AG04449 (cell line): ENCODE measurements at regions not wholly inside any gene's neighbourhood (a gene's known extent, or its start where the extent isn't known, plus 50 kb on each side); places are given as distances from the start of the nearest gene placed in this dataset.

ENCODE experiments used
- CTCF ChIA-PET: fragments of 350-600 bp; formaldehyde crosslinking; extraction: SDS; loops from one replicate; lab custom pipeline; 2021; ENCODE audit warnings: antibody characterized with exemption; lab: Yijun Ruan, JAX
- POLR2A ChIA-PET: fragments of 400-600, 350-600 bp; formaldehyde crosslinking; extraction: SDS; loops from one replicate; lab custom pipeline; 2020; ENCODE audit warnings: antibody characterized with exemption, inconsistent platforms; lab: Yijun Ruan, JAX
- DNase-seq: peaks from one replicate; pipeline ENCODE4 v3.0.0-alpha.2; 2010; ENCODE audit warnings: low read depth, low spot score
- H3K4me3 ChIP-seq: 2 replicates; pipeline ENCODE4 v1.5.1; 2011; ENCODE audit warnings: low read depth, mild to moderate bottlenecking, control low read depth, low read length
- CTCF ChIP-seq: IDR thresholded peaks from one replicate; pipeline ENCODE4 v1.5.1; 2011; ENCODE audit warnings: mild to moderate bottlenecking, moderate library complexity, low read length, control low read depth, inconsistent platforms; ENCODE audit not compliant: insufficient read depth; ENCODE audit errors: missing control alignments

GRCh38 chr10:89924261-89924660, 222.9 kb downstream of the KIF20B start:
- ChIA-PET POLR2A (no interaction called here), CTCF (no interaction called here)
- no peak overlapping the region for H3K4me3 ChIP-seq
- no peak for TF ChIP-seq CTCF
- DNase-seq: no peak

GRCh38 chr10:89926736-89927135, 225.3 kb downstream of the KIF20B start:
- CTCF ChIA-PET: no interaction called here
- no peak for TF ChIP-seq CTCF
- H3K4me3 ChIP-seq: no peak overlapping the region
- DNase-seq: no peak
- POLR2A ChIA-PET: no interaction called here

GRCh38 chr10:89929282-89930026, 228.1 kb downstream of the KIF20B start:
- no peak overlapping the region for H3K4me3 ChIP-seq
- no peak for TF ChIP-seq CTCF
- CTCF ChIA-PET: no interaction called here
- POLR2A ChIA-PET: no interaction called here
- no peak for DNase-seq

GRCh38 chr10:89937494-89937893, 236.1 kb downstream of the KIF20B start:
- DNase-seq: no peak
- ChIA-PET CTCF (no interaction called here), POLR2A (no interaction called here)
- no peak overlapping the region for H3K4me3 ChIP-seq
- TF ChIP-seq CTCF: no peak

- ChIA-PET POLR2A (no interaction called here), CTCF (no interaction called here)
- no peak for TF ChIP-seq CTCF
- no peak overlapping the region for H3K4me3 ChIP-seq
- no peak for DNase-seq
Measured at GRCh38 chr10:89940076-89940475, 238.7 kb downstream of the KIF20B start.

GRCh38 chr10:89942217-89942616, 240.8 kb downstream of the KIF20B start:
- DNase-seq: no peak

More at GRCh38 chr10:89942217-89942616, 240.8 kb downstream of the KIF20B start:
- no peak for TF ChIP-seq CTCF
- ChIA-PET POLR2A (no interaction called here), CTCF (no interaction called here)
- no peak overlapping the region for H3K4me3 ChIP-seq
